AG09309 (cell line): ENCODE measurements at regions not wholly inside any gene's neighbourhood (a gene's known extent, or its start where the extent isn't known, plus 50 kb on each side); places are given as distances from the start of the nearest gene placed in this dataset.

Source experiments
- DNase-seq: peaks from one replicate; pipeline ENCODE4 v3.0.0-alpha.2; 2010; ENCODE audit warnings: low read depth
- H3K4me3 ChIP-seq: 2 replicates; pipeline ENCODE4 v1.5.1; 2011; ENCODE audit warnings: mild to moderate bottlenecking, low read depth, low read length, moderate library complexity; ENCODE audit not compliant: control insufficient read depth
- CTCF ChIP-seq: IDR thresholded peaks from 2 replicates; pipeline ENCODE4 v1.5.1; 2011; ENCODE audit warnings: mild to moderate bottlenecking, low read depth, low read length, inconsistent platforms; ENCODE audit not compliant: insufficient read depth, control insufficient read depth; ENCODE audit errors: missing control alignments

GRCh38 chr20:1806456-1806855 lies 88.8 kb upstream of the SIRPA start:
- TF ChIP-seq CTCF, result no peak
- no peak for DNase-seq
- no peak overlapping the region for H3K4me3 ChIP-seq

DNA sequence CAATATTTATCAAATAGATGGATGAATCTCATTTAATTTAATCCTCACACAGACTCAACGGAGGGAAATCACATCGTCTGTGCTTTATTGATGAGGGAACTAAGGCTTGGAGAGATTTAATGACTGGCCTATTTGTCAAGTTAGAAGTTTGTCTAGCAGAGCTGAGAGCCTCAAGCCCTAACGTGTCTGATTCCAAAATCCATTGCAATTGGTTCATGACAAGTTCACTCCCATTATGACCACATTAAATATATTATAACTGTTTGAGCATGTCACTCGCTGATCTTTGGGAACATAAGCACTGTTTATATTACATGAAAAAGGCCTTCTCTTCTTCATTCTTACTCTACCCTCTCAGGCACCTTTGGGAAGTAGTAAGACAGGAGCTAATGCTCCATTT lies 89.4 kb upstream of the SIRPA start:
- no peak for TF ChIP-seq CTCF
- no peak for DNase-seq
- H3K4me3 ChIP-seq, result no peak overlapping the region

DNA sequence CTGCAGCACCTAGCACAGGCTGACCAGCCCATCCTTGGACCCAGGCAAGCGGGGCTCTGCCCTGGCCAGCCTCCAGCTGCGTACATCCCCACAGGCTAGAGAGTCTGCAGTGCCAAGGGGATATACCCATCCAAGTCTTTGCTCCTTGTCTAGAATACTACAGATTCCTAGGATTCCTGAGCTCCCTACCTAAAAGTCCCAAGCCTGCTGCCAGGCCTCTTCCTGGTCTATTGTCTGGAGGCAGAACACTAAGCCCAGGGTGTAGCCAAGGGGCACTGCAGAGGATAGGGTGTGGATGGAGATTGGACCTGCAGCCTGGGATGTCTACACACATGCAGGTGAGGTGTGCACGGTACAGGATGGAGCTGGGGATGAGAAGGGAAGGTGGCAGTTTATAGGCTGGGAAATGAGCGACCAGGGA lies 90.0 kb upstream of the SIRPA start:
- DNase-seq, result no peak
- H3K4me3 ChIP-seq, result no peak overlapping the region
- TF ChIP-seq CTCF, result no peak

DNA sequence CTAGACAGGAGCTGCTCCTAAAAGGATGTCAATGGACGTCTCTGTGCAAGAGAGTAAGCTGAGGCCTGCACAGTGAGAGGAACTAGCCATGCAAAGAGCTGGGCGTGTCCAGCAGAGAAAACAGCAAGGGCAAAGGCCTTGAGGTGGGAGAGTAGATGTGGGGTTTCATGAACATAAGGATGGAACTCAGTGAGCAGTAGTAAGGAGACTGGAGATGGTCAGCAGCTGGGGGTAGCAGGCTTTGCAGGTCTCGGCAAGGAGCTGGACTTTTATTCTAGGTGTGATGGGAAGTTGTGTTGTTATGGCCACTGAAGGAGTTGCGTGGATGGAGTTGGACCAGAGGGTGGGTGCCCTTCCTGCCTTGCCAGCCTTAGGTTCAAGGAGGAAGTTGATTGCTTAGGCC lies 90.7 kb upstream of the SIRPA start:
- H3K4me3 ChIP-seq, result no peak overlapping the region
- no peak for TF ChIP-seq CTCF
- no peak for DNase-seq

DNA sequence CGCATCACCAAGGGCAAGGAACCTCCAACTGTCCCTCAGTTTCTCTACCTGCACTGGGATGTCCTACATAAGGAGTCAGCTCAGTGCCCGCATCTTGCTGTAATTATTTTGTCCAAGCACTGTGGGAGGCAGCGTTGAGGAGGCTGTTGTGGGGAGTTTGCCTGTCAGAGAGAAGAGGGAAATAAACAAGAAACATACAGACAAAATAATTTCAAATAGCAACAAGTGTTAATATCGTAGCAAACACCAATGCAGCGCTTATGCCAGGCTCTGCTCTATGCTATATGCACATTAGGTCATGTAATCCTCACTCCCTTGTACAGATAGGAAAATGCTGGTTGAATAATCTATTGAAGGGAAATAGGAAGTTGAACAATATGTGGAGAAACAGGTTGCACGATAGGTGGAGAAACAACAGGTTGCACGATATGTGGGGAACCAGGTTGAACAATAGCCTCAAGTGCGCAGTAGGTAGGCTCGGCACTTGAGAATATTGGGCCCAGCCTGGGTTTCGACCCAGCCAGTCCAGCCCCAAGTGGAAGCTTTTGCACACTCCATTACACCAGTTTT lies 91.2 kb upstream of the SIRPA start:
- no peak for DNase-seq
- no peak for TF ChIP-seq CTCF
- H3K4me3 ChIP-seq, result peak overlapping the region; percentile 45

DNA sequence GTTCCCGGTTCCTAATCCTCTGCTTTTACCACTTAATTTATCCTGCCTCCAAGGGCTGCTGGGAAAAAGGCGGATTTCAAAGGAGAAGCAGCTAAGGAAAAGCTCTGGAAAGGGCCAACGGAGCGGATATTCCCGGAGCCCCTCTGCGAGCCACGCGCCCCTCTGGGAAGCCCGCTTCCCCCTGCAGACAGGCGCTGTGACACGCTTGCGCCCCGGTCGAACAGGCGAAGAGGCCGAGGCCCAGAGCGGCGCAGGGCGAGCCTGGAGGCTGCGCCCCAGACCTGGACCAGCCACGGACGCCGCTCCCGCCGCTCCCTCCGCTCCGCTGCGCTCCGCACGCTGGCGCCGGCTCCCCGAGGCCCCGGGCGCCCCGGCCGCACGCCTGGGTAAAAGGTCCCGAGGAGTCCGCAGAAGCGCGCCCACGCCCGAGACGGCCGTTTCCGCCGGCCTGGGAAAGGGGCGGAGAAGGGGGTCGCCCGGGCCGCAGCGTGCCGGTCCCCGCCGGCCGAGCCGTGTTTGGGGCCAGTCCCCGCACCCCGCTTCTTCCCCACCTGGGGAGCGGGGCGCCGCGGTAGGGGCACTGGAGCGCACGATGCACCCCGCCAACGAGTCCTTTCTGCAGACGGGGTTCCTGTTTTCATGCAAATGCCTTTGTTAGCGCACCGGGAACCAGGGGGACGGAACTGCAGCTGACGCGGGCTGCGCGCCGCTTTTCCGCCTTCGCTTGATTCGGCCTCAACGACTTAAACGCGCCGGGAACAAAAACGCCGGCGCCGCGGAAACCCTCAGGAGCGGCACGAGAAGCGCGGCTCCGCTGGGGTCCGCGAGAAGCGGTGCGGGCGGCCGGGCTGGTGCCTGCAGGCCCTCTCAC lies 91.9 kb upstream of the SIRPA start:
- no peak for DNase-seq
- peak overlapping the region; percentile 45 for H3K4me3 ChIP-seq
- TF ChIP-seq CTCF, result no peak
